B cell (primary cell): ENCODE measurements at regions not wholly inside any gene's neighbourhood (a gene's known extent, or its start where the extent isn't known, plus 50 kb on each side); places are given as distances from the start of the nearest gene placed in this dataset.

Experiments used
- ATAC-seq: fragments of 200-7000 bp; cut with Tn5 transposase; one replicate; pipeline ENCODE4 v1.10.0; 2021; ENCODE audit warnings: low read depth, mild to moderate bottlenecking, moderate number of reproducible peaks, moderate library complexity
- CTCF ChIA-PET: fragments of 350-600 bp; sonication (Branson Sonifier 250); formaldehyde crosslinking; loops from one replicate; lab custom pipeline; 2021; ENCODE audit warnings: antibody characterized with exemption, inconsistent platforms; lab: Charles Lee
- POLR2A ChIA-PET: fragments of 350-600 bp; sonication (Branson Sonifier 250); formaldehyde crosslinking; loops from one replicate; lab custom pipeline; 2021; ENCODE audit warnings: antibody characterized with exemption; lab: Charles Lee
- DNase-seq: peaks from one replicate; pipeline ENCODE4 v3.0.0; 2013
- H2AFZ ChIP-seq: 2 replicates; pipeline ENCODE4 v1.6.1; 2012; ENCODE audit warnings: mild to moderate bottlenecking, low read depth, low read length; ENCODE audit not compliant: insufficient read depth, poor library complexity, severe bottlenecking
- H3K27ac ChIP-seq, 2 donors: 1 replicate in 1 of 2; 2 replicates in 1 of 2; pipeline ENCODE4 v1.5.1; 2012 to 2013; ENCODE audit warnings: low read length in 2 of 2, mild to moderate bottlenecking in 2 of 2, moderate library complexity in 1 of 2
- H3K27me3 ChIP-seq, 4 experiments: fragments of 200-600 bp in 1 of 4; sonication (generic) in 1 of 4; replicated peaks in 1 of 4; 1 replicate in 2 of 4; 2 replicates in 2 of 4; pipeline versions ENCODE4 v1.6.1 to v1.7.0; 2013 to 2016; ENCODE audit warnings: low read length in 3 of 4, mild to moderate bottlenecking in 2 of 4, mixed read lengths in 1 of 4, moderate library complexity in 1 of 4; ENCODE audit not compliant: insufficient read depth in 4 of 4, control insufficient read depth in 3 of 4; ENCODE audit errors: control extremely low read depth in 1 of 4
- H3K36me3 ChIP-seq, 2 experiments: replicated peaks in 1 of 2; 1 replicate in 1 of 2; 2 replicates in 1 of 2; pipeline versions ENCODE4 v1.6.1 to v1.7.1; 2013; ENCODE audit warnings: low read length in 1 of 2; ENCODE audit not compliant: insufficient read depth in 2 of 2, control insufficient read depth in 1 of 2; ENCODE audit errors: control extremely low read depth in 1 of 2, extremely low read depth in 1 of 2
- H3K4me1 ChIP-seq, 2 donors: fragments of 200-600 bp in 1 of 2; sonication (generic) in 1 of 2; 1 replicate in 1 of 2; 2 replicates in 1 of 2; pipeline versions ENCODE4 v1.5.1 to v1.6.1; 2013 to 2017; ENCODE audit warnings: low read length in 2 of 2; ENCODE audit not compliant: control insufficient read depth in 2 of 2, insufficient read depth in 2 of 2
- H3K4me2 ChIP-seq: replicated peaks from 2 replicates; pipeline ENCODE3; 2012; ENCODE audit warnings: mild to moderate bottlenecking, low read depth, low read length; ENCODE audit not compliant: poor library complexity, severe bottlenecking
- H3K4me3 ChIP-seq, 5 experiments: fragments of 200-600 bp in 1 of 5; sonication (generic) in 1 of 5; 1 replicate in 3 of 5; 2 replicates in 2 of 5; pipeline versions ENCODE4 v1.5.1 to v1.7.0; 2011 to 2016; ENCODE audit warnings: low read length in 4 of 5, mild to moderate bottlenecking in 4 of 5, low read depth in 2 of 5, control low read depth in 1 of 5, moderate library complexity in 1 of 5; ENCODE audit not compliant: insufficient read depth in 1 of 5; ENCODE audit errors: control extremely low read depth in 1 of 5, extremely low read depth in 1 of 5
- H3K79me2 ChIP-seq: fragments of 200-600 bp; sonication (generic); one replicate; pipeline ENCODE4 v1.6.0; 2016; ENCODE audit warnings: low read length; ENCODE audit not compliant: control insufficient read depth, insufficient read depth
- H3K9ac ChIP-seq: fragments of 200-600 bp; sonication (generic); 2 replicates; pipeline ENCODE4 v1.6.1; 2017; ENCODE audit warnings: mild to moderate bottlenecking, low read length, moderate library complexity
- H3K9me3 ChIP-seq, 3 donors: one replicate each; pipeline versions ENCODE4 v1.6.1 to v1.7.1; 2013; ENCODE audit warnings: low read length in 2 of 3; ENCODE audit not compliant: control insufficient read depth in 2 of 3, insufficient read depth in 1 of 3; ENCODE audit errors: control extremely low read depth in 1 of 3
- H4K20me1 ChIP-seq: 2 replicates; pipeline ENCODE4 v1.6.0; 2012; ENCODE audit warnings: mild to moderate bottlenecking, low read length; ENCODE audit not compliant: insufficient read depth, control insufficient read depth, poor library complexity, severe bottlenecking
- H3K27ac Mint-ChIP-seq: one replicate; pipeline ENCODE4 v1.8.0; 2021; ENCODE audit warnings: mixed read lengths
- H3K27me3 Mint-ChIP-seq: one replicate; pipeline ENCODE4 v1.8.0; 2021; ENCODE audit warnings: mixed read lengths
- H3K4me1 Mint-ChIP-seq: one replicate; pipeline ENCODE4 v1.8.0; 2021; ENCODE audit warnings: mixed read lengths
- H3K4me3 Mint-ChIP-seq: one replicate; pipeline ENCODE4 v1.8.0; 2021; ENCODE audit warnings: mixed read lengths
- H3K9me3 Mint-ChIP-seq: one replicate; pipeline ENCODE4 v1.8.0; 2022; ENCODE audit warnings: mixed read lengths; ENCODE audit not compliant: insufficient read depth
- EZH2 ChIP-seq: IDR thresholded peaks from 2 replicates; pipeline ENCODE4 v1.6.1; 2012; ENCODE audit warnings: borderline replicate concordance, low read depth, mild to moderate bottlenecking, moderate library complexity, low read length; ENCODE audit not compliant: insufficient read depth, poor library complexity, severe bottlenecking
- WGBS: methylation state at CpG from one replicate; pipeline ENCODE4 v1.1.5; 2013; ENCODE audit warnings: missing lambda C conversion rate; ENCODE audit not compliant: insufficient coverage; 5-methylcytosine and 5-hydroxymethylcytosine counted together
- intact Hi-C: fragments of 100-400 bp; cut with micrococcal nuclease; formaldehyde crosslinking; loops from one replicate; pipeline ENCODE4 v1.10.0; 2022
- TF ChIP-seq, protein P1 (sequence below): fragments of 200-600 bp; IDR thresholded peaks from one replicate; pipeline ENCODE4 v1.8.0; 2022; ENCODE audit warnings: antibody characterized with exemption, mild to moderate bottlenecking

DNA sequence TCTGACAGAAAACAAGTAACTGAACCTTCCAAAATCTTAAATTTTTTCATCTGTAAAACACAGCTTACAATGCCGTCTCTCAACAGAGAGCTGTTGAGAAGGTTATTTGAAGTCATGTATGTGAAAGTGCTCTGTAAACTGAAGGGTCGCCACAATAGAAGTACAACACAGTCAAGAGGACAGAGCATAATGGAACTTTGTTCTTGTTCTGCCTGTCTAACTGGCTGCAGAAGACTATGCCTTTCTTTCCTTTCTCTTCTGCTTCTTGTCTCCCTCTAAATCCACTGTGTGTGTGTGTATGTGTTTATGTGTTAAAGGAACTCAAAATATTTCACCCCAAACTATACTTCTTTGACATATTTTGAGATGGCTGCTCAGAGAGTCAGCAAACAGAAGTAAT, 365.8 kb upstream of the RND3 start:
- Histone ChIP-seq H3K27ac (no peak overlapping the region), H3K4me2 (no peak overlapping the region), H3K9me3 (peaks cover 0 to 8% (median 0%) of the 10 kb centered on the region in 3 donors), H4K20me1 (no peaks in the 10 kb centered on the region), H3K4me1 (no peaks in the 10 kb centered on the region), H3K27me3 (no peaks in the 10 kb centered on the region), H2AFZ (no peak overlapping the region), H3K79me2 (no peaks in the 10 kb centered on the region), H3K4me3 (no peak overlapping the region), H3K9ac (no peak overlapping the region), H3K36me3 (no peaks in the 10 kb centered on the region)
- H3K4me3 Mint-ChIP-seq: no peak overlapping the region
- intact Hi-C loops: no loop called here
- no peak overlapping the region for H3K27ac Mint-ChIP-seq
- H3K4me1 Mint-ChIP-seq: no peaks in the 10 kb centered on the region
- H3K9me3 Mint-ChIP-seq: no peaks in the 10 kb centered on the region
- no peaks in the 10 kb centered on the region for H3K27me3 Mint-ChIP-seq
- no peak for DNase-seq
- no peak for ATAC-seq
- ChIA-PET CTCF (no interaction called here), POLR2A (no interaction called here)
- 93% methylated on average over 2 of the region's 2 CpGs for WGBS
- TF ChIP-seq, protein P1, sequence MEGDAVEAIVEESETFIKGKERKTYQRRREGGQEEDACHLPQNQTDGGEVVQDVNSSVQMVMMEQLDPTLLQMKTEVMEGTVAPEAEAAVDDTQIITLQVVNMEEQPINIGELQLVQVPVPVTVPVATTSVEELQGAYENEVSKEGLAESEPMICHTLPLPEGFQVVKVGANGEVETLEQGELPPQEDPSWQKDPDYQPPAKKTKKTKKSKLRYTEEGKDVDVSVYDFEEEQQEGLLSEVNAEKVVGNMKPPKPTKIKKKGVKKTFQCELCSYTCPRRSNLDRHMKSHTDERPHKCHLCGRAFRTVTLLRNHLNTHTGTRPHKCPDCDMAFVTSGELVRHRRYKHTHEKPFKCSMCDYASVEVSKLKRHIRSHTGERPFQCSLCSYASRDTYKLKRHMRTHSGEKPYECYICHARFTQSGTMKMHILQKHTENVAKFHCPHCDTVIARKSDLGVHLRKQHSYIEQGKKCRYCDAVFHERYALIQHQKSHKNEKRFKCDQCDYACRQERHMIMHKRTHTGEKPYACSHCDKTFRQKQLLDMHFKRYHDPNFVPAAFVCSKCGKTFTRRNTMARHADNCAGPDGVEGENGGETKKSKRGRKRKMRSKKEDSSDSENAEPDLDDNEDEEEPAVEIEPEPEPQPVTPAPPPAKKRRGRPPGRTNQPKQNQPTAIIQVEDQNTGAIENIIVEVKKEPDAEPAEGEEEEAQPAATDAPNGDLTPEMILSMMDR: no peak
- TF ChIP-seq EZH2: no peak

DNA sequence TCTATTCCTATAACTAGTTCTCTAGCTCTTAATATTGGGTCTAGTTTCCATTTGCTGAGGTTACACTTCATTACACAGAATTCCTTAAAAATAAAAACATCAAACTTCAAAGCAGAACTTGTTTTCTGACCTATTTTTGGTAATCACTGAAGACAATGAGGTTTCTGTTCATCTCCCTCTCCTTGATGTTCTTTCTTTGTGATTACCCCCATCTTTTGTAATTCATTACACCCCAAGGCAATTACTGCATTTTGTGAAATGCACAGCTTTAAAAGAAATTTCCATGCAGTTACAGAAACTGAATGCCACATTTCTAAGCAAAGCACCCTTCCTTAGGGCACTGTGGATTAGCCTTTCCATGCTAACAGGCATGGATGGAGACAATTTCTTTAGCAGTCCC, 363.2 kb upstream of the RND3 start:
- Histone ChIP-seq H3K4me1 (no peaks in the 10 kb centered on the region), H4K20me1 (no peaks in the 10 kb centered on the region), H3K79me2 (no peaks in the 10 kb centered on the region), H3K4me3 (no peak overlapping the region), H3K36me3 (no peaks in the 10 kb centered on the region), H3K4me2 (no peak overlapping the region), H3K27ac (no peak overlapping the region), H3K9me3 (peaks cover 0 to 8% (median 0%) of the 10 kb centered on the region in 3 donors), H3K27me3 (no peaks in the 10 kb centered on the region), H2AFZ (no peak overlapping the region), H3K9ac (no peak overlapping the region)
- DNase-seq: no peak
- Mint-ChIP-seq H3K4me3 (no peak overlapping the region), H3K4me1 (no peaks in the 10 kb centered on the region), H3K9me3 (no peaks in the 10 kb centered on the region), H3K27ac (no peak overlapping the region), H3K27me3 (no peaks in the 10 kb centered on the region)
- intact Hi-C loops: no loop called here
- POLR2A ChIA-PET: no interaction called here
- ATAC-seq: no peak
- TF ChIP-seq, protein P1: no peak
- TF ChIP-seq EZH2: no peak
- CTCF ChIA-PET: no interaction called here
